GM12865 (cell line): ENCODE measurements at regions not wholly inside any gene's neighbourhood (a gene's known extent, or its start where the extent isn't known, plus 50 kb on each side); places are given as distances from the start of the nearest gene placed in this dataset.

Experiments used
- DNase-seq: peaks from one replicate; pipeline ENCODE4 v3.0.0; 2010; ENCODE audit warnings: low read depth
- H3K4me3 ChIP-seq: 2 replicates; pipeline ENCODE4 v1.5.1; 2011; ENCODE audit warnings: mild to moderate bottlenecking, low read depth, low read length, control low read depth
- TF ChIP-seq, protein P1 (sequence below): IDR thresholded peaks from 2 replicates; pipeline ENCODE4 v1.5.1; 2011; ENCODE audit warnings: low read length, control low read depth, low read depth, inconsistent platforms; ENCODE audit not compliant: insufficient read depth; ENCODE audit errors: missing control alignments

DNA sequence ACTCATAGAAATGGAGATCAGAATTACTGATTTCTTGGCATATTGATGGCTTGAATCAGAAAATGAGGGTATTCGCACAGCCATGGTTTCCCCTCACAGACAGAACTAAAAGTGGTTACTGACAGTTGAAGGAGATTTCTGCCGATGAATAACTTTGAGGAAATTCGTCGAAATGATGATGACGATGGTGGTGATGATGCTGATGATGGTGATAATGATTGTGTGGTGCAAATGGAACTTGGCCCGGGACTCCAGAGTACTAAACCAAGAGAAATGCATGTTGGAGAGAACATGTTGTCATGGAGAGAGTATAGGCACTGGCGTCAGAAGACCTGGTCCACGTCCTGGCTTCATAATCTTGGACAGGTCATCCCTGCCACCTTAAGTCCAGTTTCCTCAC lies 163.2 kb downstream of the EVX1 start:
- TF ChIP-seq, protein P1, sequence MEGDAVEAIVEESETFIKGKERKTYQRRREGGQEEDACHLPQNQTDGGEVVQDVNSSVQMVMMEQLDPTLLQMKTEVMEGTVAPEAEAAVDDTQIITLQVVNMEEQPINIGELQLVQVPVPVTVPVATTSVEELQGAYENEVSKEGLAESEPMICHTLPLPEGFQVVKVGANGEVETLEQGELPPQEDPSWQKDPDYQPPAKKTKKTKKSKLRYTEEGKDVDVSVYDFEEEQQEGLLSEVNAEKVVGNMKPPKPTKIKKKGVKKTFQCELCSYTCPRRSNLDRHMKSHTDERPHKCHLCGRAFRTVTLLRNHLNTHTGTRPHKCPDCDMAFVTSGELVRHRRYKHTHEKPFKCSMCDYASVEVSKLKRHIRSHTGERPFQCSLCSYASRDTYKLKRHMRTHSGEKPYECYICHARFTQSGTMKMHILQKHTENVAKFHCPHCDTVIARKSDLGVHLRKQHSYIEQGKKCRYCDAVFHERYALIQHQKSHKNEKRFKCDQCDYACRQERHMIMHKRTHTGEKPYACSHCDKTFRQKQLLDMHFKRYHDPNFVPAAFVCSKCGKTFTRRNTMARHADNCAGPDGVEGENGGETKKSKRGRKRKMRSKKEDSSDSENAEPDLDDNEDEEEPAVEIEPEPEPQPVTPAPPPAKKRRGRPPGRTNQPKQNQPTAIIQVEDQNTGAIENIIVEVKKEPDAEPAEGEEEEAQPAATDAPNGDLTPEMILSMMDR, result no peak
- H3K4me3 ChIP-seq, result no peak overlapping the region
- DNase-seq, result no peak

GRCh38 chr7:27409311-27409710 lies 166.7 kb downstream of the EVX1 start:
- no peak for DNase-seq
- TF ChIP-seq, protein P1, result no peak

GRCh38 chr7:27409776-27410175 lies 167.2 kb downstream of the EVX1 start:
- TF ChIP-seq, protein P1, result no peak
- H3K4me3 ChIP-seq, result no peak overlapping the region
- DNase-seq, result no peak

More at GRCh38 chr7:27409311-27409710, 166.7 kb downstream of the EVX1 start:
- H3K4me3 ChIP-seq, result no peak overlapping the region

DNA sequence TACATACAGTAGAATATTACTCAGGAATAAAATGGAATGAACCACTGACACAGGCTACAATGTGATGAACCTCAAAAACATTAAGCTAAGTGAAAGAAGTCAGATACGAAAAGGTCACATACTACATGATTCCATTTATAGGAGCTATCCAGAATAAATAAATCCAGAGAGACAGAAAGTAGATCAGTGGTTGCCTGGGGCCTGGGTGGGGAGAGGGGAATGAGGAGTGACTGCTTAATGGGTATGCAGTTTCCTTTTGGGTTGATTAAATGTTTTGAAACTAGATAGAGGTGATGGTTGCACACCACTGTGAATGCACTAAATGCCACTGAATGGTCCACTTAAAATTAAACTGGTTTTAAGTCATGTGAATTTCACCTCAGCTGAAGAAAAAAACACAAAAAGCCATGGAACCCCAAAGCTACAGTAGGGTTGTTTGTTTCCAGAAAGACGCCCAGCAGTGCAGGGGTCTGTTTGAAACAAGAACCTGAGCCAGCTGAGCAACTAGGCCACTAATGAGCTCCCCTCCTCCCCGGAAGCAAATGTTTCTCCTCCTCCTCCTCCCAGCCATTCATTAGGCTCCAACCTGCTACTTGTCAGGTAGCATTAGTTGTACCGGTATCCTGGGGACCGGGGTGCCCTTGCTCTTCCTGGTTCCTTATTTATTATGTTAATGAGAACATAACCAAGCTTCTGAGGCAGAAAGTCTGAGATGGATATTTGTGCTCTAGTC lies 168.4 kb downstream of the EVX1 start:
- no peak for DNase-seq
- no peak overlapping the region for H3K4me3 ChIP-seq
- TF ChIP-seq, protein P1, result no peak

- no peak for DNase-seq
- TF ChIP-seq, protein P1, result no peak
- H3K4me3 ChIP-seq, result no peak overlapping the region
Measured at GRCh38 chr7:27412164-27412563, 169.6 kb downstream of the EVX1 start.

GRCh38 chr7:27418541-27418940 lies 175.9 kb downstream of the EVX1 start:
- DNase-seq, result no peak

More at GRCh38 chr7:27418541-27418940, 175.9 kb downstream of the EVX1 start:
- TF ChIP-seq, protein P1, result no peak
- no peak overlapping the region for H3K4me3 ChIP-seq
